RWPE2 (cell line): ENCODE measurements at regions not wholly inside any gene's neighbourhood (a gene's known extent, or its start where the extent isn't known, plus 50 kb on each side); places are given as distances from the start of the nearest gene placed in this dataset.
"Not testable (repeated sequence)": the region's sequence is repeated elsewhere in the genome, so short reads cannot be mapped to it uniquely, and the experiment has no call there.

ENCODE experiments used
- ATAC-seq: fragments of 200-7000 bp; cut with Tn5 transposase; 3 replicates; pipeline ENCODE4 v1.9.1; 2021; ENCODE audit warnings: low read depth
- DNase-seq: peaks from one replicate; pipeline ENCODE4 v3.0.0-alpha.2; 2020; ENCODE audit warnings: low spot score
- H3K27ac ChIP-seq: fragments of 450-650 bp; 2 replicates; pipeline ENCODE4 v1.5.1; 2017; ENCODE audit warnings: mild to moderate bottlenecking; ENCODE audit not compliant: poor library complexity, severe bottlenecking
- H3K27me3 ChIP-seq: fragments of 250-450 bp; sonication (Bioruptor Pico); 2 replicates; pipeline ENCODE4 v1.5.1; 2021; ENCODE audit warnings: mild to moderate bottlenecking, moderate library complexity; ENCODE audit not compliant: insufficient read depth, poor library complexity, severe bottlenecking
- H3K36me3 ChIP-seq: fragments of 250-450 bp; sonication (Bioruptor Pico); 2 replicates; pipeline ENCODE4 v1.5.1; 2020; ENCODE audit warnings: low read depth, mild to moderate bottlenecking, moderate library complexity
- H3K4me1 ChIP-seq: fragments of 250-450 bp; sonication (Bioruptor Pico); 2 replicates; pipeline ENCODE4 v1.5.1; 2021; ENCODE audit warnings: mild to moderate bottlenecking, moderate library complexity; ENCODE audit not compliant: insufficient read depth, poor library complexity, severe bottlenecking
- H3K4me3 ChIP-seq: fragments of 250-450 bp; sonication (Bioruptor Pico); 2 replicates; pipeline ENCODE4 v1.5.1; 2021; ENCODE audit warnings: mild to moderate bottlenecking, moderate library complexity; ENCODE audit not compliant: severe bottlenecking
- H3K9me3 ChIP-seq: fragments of 250-450 bp; sonication (Bioruptor Pico); 2 replicates; pipeline ENCODE4 v1.5.1; 2021; ENCODE audit warnings: mild to moderate bottlenecking, moderate library complexity; ENCODE audit not compliant: severe bottlenecking
- TF ChIP-seq, protein P1 (sequence below): fragments of 450-650 bp; IDR thresholded peaks from one replicate; pipeline ENCODE4 v1.5.1; 2017; ENCODE audit warnings: mild to moderate bottlenecking, moderate library complexity; ENCODE audit not compliant: poor library complexity, severe bottlenecking

DNA sequence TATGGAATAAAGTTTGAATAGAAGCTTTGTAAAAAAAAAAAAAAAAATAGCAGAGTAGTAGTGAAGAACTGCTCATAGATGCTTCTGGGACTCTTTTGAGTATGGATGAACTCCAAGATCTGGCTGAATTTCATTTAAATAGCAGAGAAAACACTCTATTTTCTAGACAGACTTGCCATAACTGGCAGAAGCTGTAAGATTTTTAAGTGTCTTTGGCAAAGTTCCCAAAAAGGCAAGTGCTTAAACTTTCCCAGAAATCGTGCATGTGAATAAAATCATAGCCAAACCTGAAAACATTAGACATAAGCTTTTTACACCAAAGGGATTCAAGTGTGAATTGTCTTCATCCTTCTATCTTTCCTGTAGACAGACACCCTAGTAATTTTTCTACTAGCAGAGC is 110.3 kb upstream of the MITF start:
- Histone ChIP-seq H3K4me3 (no peak overlapping the region), H3K36me3 (no peaks in the 10 kb centered on the region), H3K27ac (no peak overlapping the region), H3K9me3 (no peaks in the 10 kb centered on the region), H3K27me3 (no peaks in the 10 kb centered on the region), H3K4me1 (no peaks in the 10 kb centered on the region)
- ATAC-seq: no peak
- TF ChIP-seq, protein P1, sequence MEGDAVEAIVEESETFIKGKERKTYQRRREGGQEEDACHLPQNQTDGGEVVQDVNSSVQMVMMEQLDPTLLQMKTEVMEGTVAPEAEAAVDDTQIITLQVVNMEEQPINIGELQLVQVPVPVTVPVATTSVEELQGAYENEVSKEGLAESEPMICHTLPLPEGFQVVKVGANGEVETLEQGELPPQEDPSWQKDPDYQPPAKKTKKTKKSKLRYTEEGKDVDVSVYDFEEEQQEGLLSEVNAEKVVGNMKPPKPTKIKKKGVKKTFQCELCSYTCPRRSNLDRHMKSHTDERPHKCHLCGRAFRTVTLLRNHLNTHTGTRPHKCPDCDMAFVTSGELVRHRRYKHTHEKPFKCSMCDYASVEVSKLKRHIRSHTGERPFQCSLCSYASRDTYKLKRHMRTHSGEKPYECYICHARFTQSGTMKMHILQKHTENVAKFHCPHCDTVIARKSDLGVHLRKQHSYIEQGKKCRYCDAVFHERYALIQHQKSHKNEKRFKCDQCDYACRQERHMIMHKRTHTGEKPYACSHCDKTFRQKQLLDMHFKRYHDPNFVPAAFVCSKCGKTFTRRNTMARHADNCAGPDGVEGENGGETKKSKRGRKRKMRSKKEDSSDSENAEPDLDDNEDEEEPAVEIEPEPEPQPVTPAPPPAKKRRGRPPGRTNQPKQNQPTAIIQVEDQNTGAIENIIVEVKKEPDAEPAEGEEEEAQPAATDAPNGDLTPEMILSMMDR: no peak
- no peak for DNase-seq

DNA sequence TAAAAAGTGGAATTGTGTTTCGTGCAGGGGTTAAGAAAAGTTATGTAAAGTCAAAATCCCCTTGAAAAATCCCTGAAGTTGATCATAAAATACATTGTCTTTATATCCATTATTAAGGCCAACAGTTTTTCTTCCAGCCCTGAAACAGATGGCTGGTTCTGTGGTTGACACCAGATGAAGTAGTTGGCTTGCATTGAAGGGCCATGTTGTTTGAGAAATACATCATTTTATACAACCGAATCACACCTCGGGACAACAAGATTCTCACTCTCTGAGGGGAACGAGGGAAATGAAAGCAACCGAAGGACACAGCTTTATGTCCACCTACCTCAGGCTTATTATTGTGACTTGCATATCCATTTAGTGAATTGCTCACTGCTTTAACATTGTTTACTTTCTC is 126.0 kb upstream of the MITF start:
- Histone ChIP-seq H3K27ac (no peak overlapping the region), H3K9me3 (no peaks in the 10 kb centered on the region), H3K4me1 (no peaks in the 10 kb centered on the region), H3K36me3 (no peaks in the 10 kb centered on the region), H3K4me3 (no peak overlapping the region), H3K27me3 (no peaks in the 10 kb centered on the region)
- ATAC-seq: no peak
- TF ChIP-seq, protein P1: no peak
- DNase-seq: no peak

DNA sequence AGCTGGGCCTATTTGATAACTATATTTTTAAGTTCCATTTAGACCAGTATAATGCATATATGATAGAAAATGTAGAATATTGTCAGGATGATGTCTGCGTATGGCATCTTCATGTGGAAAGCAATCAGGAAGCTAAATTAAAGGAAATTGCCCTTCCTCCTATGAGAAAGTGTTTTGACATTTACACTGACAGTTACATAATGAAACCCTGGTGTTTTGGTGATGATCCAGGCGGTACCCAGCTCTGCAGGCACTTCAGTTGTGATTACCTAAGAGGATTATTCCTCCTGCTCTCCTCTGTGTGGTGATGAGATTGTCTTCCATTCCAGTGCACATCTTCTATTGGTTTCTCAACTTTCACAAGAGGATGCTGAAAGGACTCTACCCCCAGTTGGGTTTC is 126.5 kb upstream of the MITF start:
- Histone ChIP-seq H3K4me1 (no peaks in the 10 kb centered on the region), H3K36me3 (no peaks in the 10 kb centered on the region), H3K4me3 (no peak overlapping the region), H3K9me3 (no peaks in the 10 kb centered on the region), H3K27me3 (no peaks in the 10 kb centered on the region), H3K27ac (no peak overlapping the region)
- ATAC-seq: no peak
- TF ChIP-seq, protein P1: no peak
- no peak for DNase-seq

DNA sequence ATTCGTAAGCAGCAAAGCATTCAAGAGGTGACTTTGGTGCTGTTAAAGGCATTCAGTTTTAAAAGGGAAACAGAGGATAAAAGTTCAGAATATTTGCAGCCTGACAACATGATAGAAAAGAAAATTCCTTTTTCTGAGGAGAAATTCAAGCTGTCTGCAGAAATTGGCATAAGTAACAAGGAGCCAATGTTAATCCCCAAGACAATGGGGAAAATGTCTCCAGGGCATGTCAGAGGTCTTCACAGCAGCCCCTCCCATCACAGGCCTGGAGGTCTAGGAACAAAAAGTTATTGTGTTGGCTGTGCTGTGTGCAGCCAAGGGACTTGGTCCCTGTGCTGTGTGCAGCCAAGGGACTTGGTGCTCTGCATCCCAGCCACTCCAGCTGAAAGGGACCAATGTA is 129.7 kb upstream of the MITF start:
- not testable (repeated sequence) for H3K9me3 ChIP-seq, H3K27ac ChIP-seq, H3K4me1 ChIP-seq, H3K36me3 ChIP-seq, ATAC-seq, DNase-seq, H3K27me3 ChIP-seq, H3K4me3 ChIP-seq

DNA sequence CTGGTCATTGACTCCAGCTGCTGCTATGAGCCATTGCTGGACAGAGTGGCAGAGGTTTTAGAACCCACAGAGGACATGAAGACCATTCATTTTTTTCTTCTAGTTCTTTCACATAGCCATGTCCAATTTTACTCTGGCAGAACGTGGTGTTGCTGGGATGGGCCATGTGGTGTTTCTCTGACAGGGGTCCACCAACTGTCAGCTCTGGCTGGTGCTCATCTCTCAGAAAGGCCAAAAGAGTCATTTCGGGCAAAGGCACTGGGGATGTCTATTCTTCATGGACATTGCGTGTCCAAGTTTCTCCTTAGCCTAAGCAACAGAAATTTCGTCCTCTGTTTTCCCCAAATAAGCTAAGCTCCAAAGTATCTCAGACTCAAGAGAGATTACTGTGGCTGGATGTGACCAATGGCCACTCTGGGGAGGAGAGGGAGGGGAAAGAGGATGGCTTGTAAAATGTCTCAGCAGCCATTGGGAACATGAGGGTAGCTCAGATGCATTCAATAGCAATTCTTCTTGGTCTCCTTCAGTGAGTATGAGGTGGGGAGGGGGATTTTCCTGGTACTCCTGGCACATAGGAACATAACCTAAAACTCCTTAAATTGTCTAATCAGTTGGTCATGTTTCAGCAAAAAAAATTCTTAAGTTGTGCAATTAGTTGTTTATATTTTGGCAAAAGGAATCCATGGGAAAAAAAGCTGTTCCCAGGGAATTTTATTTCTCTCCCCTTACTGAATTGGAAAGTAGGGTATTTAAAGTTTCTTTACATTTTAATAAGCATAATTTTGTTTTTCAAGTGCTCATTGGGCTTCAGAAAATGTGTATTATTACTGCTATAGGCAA is 131.6 kb upstream of the MITF start:
- no peaks in the 10 kb centered on the region for H3K27me3 ChIP-seq
- H3K4me3 ChIP-seq: no peak overlapping the region
- H3K36me3 ChIP-seq: no peaks in the 10 kb centered on the region
- H3K4me1 ChIP-seq: no peaks in the 10 kb centered on the region
- no peaks in the 10 kb centered on the region for H3K9me3 ChIP-seq
- H3K27ac ChIP-seq: no peak overlapping the region
- TF ChIP-seq, protein P1: no peak
- no peak for DNase-seq
- no peak for ATAC-seq
